CD4-positive, alpha-beta T cell treated with Interleukin-1 beta for 1 hour (primary cell): ENCODE measurements at regions not wholly inside any gene's neighbourhood (a gene's known extent, or its start where the extent isn't known, plus 50 kb on each side); places are given as distances from the start of the nearest gene placed in this dataset.

Experiments
- DNase-seq, 2 donors: peaks; one replicate each; pipeline ENCODE4 v3.0.0-alpha.2; 2020 to 2022

- no peak for DNase-seq
These were observed 89.8 kb upstream of the TGIF1 start for GRCh38 chr18:3360211-3360610.

- DNase-seq: no peak
These were observed 82.4 kb upstream of the TGIF1 start for GRCh38 chr18:3367491-3368091.

- no peak for DNase-seq
These were observed 81.8 kb upstream of the TGIF1 start for GRCh38 chr18:3368193-3368592.

GRCh38 chr18:3379685-3380084 lies 70.3 kb upstream of the TGIF1 start:
- DNase-seq: no peak

GRCh38 chr18:3380384-3380961 lies 69.5 kb upstream of the TGIF1 start:
- peak in 1 of 2 donors; percentile 46 for DNase-seq

GRCh38 chr18:3383381-3383915 lies 66.5 kb upstream of the TGIF1 start:
- DNase-seq: no peak

GRCh38 chr18:3384664-3385563 lies 65.1 kb upstream of the TGIF1 start:
- peak in 1 of 2 donors; percentile 1 for DNase-seq

GRCh38 chr18:3388323-3388722 lies 61.6 kb upstream of the TGIF1 start:
- no peak for DNase-seq

- DNase-seq: no peak
These were observed 61.0 kb upstream of the TGIF1 start for GRCh38 chr18:3388980-3389379.

- no peak for DNase-seq
These were observed 60.0 kb upstream of the TGIF1 start for GRCh38 chr18:3389977-3390376.

GRCh38 chr18:3391704-3392466 lies 58.1 kb upstream of the TGIF1 start:
- no peak for DNase-seq

GRCh38 chr18:3392467-3392855 lies 57.5 kb upstream of the TGIF1 start:
- DNase-seq: no peak

- DNase-seq: no peak
These were observed 55.3 kb upstream of the TGIF1 start for GRCh38 chr18:3394648-3395047.

GRCh38 chr18:3395466-3395865 lies 54.5 kb upstream of the TGIF1 start:
- no peak for DNase-seq

- no peak for DNase-seq
These were observed 52.8 kb upstream of the TGIF1 start for GRCh38 chr18:3397031-3397750.

- no peak for DNase-seq
These were observed 52.2 kb upstream of the TGIF1 start for GRCh38 chr18:3397786-3398185.
